ENCODE measurements at regions not wholly inside any gene's neighbourhood (a gene's known extent, or its start where the extent isn't known, plus 50 kb on each side); places are given as distances from the start of the nearest gene placed in this dataset.

GRCh38 chr3:159069866-159070425 lies 268.1 kb downstream of the MFSD1 start:
- WGBS: 52% methylated on average over 5 of the region's 5 CpGs
- DNase-seq (ENCODE audit: low spot score): no peak
- Histone ChIP-seq H3K27me3 (replicated peaks; ENCODE audit: insufficient read depth) (no peaks in the 10 kb centered on the region), H3K4me1 (replicated peaks) (no peaks in the 10 kb centered on the region), H3K4me3 (no peak overlapping the region), H3K27ac (no peak overlapping the region), H3K9me3 (no peaks in the 10 kb centered on the region), H3K36me3 (no peaks in the 10 kb centered on the region)
- intact Hi-C loops (cut with DNase I): no loop called here
- TF ChIP-seq CTCF (IDR thresholded peaks at IDR 0.05) (no peak), POLR2A (IDR thresholded peaks at IDR 0.05) (no peak), POLR2AphosphoS5 (IDR thresholded peaks at IDR 0.05) (no peak)

- WGBS: 76% methylated on average over 3 of the region's 3 CpGs
- DNase-seq (ENCODE audit: low spot score): no peak
Observed at GRCh38 chr3:159074756-159075701, 273.2 kb downstream of the MFSD1 start.

GRCh38 chr3:159077860-159078259 lies 276.0 kb downstream of the MFSD1 start:
- Histone ChIP-seq H3K4me3 (no peak overlapping the region), H3K27ac (no peak overlapping the region)
- WGBS: 59% methylated on average over 2 of the region's 2 CpGs

More at GRCh38 chr3:159074756-159075701, 273.2 kb downstream of the MFSD1 start:
- TF ChIP-seq CTCF (IDR thresholded peaks at IDR 0.05) (no peak), POLR2AphosphoS5 (IDR thresholded peaks at IDR 0.05) (no peak), POLR2A (IDR thresholded peaks at IDR 0.05) (no peak)
- intact Hi-C loops (cut with DNase I): no loop called here
- Histone ChIP-seq H3K27ac (no peak overlapping the region), H3K4me1 (replicated peaks) (no peaks in the 10 kb centered on the region), H3K4me3 (no peak overlapping the region), H3K36me3 (no peaks in the 10 kb centered on the region), H3K9me3 (no peaks in the 10 kb centered on the region), H3K27me3 (replicated peaks; ENCODE audit: insufficient read depth) (no peaks in the 10 kb centered on the region)

DNA sequence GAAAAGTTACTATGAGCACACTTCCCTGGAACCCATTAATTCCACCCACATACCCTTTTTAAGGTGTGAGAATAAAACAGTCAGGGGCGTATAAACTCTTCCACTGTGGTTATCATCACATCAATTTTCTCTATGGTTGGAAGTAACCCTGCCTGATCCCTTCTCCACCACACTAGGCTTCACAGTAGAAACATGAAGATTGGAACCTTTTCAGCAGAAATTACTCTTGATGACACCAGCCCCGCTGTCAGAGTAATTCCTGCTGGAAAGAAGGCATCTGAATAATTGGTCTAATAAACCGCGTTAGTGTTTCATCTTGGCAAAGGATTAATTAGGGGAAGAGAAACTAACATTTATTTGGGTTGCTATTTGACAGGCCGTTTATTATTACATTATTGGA lies 278.4 kb downstream of the MFSD1 start:
- TF ChIP-seq POLR2AphosphoS5 (IDR thresholded peaks at IDR 0.05) (no peak), CTCF (IDR thresholded peaks at IDR 0.05) (no peak), POLR2A (IDR thresholded peaks at IDR 0.05) (no peak)
- Histone ChIP-seq H3K27ac (no peak overlapping the region), H3K36me3 (no peaks in the 10 kb centered on the region), H3K4me3 (no peak overlapping the region), H3K27me3 (replicated peaks; ENCODE audit: insufficient read depth) (no peaks in the 10 kb centered on the region), H3K4me1 (replicated peaks) (no peaks in the 10 kb centered on the region), H3K9me3 (no peaks in the 10 kb centered on the region)
- WGBS: 56% methylated on average over 5 of the region's 5 CpGs
- no peak for DNase-seq (ENCODE audit: low spot score)
- intact Hi-C loops (cut with DNase I): no loop called here

More at GRCh38 chr3:159077860-159078259, 276.0 kb downstream of the MFSD1 start:
- Histone ChIP-seq H3K36me3 (no peaks in the 10 kb centered on the region), H3K4me1 (replicated peaks) (no peaks in the 10 kb centered on the region), H3K9me3 (no peaks in the 10 kb centered on the region), H3K27me3 (replicated peaks; ENCODE audit: insufficient read depth) (no peaks in the 10 kb centered on the region)
- intact Hi-C loops (cut with DNase I): no loop called here
- no peak for DNase-seq (ENCODE audit: low spot score)
- TF ChIP-seq POLR2A (IDR thresholded peaks at IDR 0.05) (no peak), POLR2AphosphoS5 (IDR thresholded peaks at IDR 0.05) (no peak), CTCF (IDR thresholded peaks at IDR 0.05) (no peak)
